NCI-H1048 (cell line): ENCODE measurements at regions not wholly inside any gene's neighbourhood (a gene's known extent, or its start where the extent isn't known, plus 50 kb on each side); places are given as distances from the start of the nearest gene placed in this dataset.
A peak's percentile ranks its signal among the peaks of the same experiment; 100 is the strongest.
"Not testable (repeated sequence)": the region's sequence is repeated elsewhere in the genome, so short reads cannot be mapped to it uniquely, and the experiment has no call there.

ENCODE experiments used
- DNase-seq: peaks from one replicate; lab custom pipeline; 2025; lab: John Stamatoyannopoulos, UW

DNA sequence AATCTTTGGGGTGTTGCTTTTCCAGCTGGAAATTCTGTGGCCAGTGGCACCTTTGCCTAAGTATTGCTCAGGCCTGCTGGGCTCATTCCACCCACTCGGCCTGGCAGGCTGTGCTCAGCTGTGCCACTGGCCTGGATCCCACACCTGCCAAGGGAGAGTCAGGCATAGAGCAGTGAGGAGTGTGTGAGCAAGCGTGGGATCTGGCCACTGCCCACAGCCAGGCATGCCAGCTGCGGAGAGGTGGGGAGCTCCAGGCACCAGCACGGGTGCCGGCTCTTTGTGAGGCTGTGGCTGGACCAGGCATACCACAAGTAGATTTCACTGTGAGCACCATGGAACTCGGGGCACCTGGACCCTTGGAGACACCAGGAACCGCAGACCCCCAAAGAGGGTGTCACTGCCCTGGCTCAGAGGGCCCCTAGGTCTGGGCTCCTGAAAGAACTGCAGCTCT is 118.1 kb upstream of the MAP2 start:
- no peak for DNase-seq

DNA sequence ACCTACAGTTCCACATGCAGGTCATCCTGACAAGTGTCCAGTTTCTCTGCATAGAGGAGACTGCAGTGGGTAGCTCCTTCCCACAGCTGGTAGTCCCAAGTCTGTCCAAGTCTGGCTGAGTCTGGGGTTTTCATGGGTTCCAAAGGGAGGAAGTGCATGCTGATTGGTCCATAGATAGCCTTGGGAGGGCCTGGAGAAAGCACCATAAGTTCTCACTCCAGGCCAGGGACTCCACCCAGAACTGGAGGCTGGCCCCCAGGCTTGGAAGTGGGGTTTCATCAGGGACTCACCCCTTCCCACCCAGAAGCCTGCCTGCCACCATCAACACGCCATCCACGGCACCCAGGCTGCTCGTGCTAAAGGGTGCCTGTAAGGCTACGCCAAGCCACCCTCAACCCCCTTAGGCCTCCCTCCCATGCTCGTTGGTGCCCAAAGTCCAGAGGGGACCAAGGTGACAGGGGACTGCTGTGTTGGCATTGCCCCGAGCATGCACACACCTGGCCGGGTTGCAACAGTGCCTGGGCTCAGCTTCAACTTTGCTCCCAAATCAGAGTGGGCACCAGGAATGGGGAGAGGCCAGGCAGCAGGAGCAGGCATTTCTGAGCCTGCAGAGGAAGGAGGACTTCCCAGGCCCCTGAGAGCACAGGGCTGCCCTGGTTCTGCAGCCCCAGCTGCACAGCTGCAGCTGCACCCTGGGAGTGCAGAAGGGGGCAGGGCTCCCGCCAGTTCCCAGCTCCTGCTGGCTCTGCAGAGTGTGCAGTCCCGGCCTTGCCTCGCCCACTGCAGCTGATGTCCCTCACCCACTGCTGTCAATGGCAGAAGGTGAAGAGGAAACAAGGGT is 116.5 kb upstream of the MAP2 start:
- no peak for DNase-seq

DNA sequence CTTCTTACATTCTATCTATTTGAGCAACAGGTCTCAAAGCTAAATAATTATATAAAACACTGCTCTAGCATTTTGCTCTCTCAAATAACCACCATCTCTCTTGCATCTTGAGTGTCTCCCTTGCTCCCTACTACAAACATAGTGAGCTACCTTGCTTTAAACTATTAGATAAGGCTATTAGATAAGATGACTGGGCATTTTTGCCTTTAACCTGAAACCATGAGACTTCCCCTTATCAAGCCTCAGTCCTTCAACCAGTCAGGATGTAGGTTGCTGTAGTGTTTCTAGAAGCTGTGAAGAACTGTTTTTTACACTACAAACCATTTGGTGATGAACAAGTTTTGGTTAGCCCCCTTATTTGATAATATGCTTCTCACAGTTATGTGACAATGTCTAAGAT is 115.4 kb upstream of the MAP2 start:
- no peak for DNase-seq

DNA sequence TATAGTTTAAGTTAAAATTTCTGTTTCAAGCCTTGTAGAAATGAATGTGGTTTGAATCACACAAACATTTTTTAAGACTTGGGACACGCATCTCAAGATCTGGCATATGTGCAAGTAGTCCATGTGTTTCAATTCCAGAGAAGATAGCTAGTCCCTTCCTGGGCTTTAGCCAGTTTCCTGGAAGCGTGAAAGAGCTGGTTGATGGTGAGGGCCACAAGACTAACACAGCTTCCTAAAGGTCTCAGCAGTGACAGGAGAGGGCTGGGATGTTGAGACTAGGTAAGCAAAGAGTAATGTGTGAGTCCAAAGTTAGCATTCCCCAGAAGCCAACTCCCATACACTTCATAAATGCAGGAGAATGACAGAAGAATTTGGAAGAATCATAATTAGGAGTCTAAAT is 111.9 kb upstream of the MAP2 start:
- no peak for DNase-seq

DNA sequence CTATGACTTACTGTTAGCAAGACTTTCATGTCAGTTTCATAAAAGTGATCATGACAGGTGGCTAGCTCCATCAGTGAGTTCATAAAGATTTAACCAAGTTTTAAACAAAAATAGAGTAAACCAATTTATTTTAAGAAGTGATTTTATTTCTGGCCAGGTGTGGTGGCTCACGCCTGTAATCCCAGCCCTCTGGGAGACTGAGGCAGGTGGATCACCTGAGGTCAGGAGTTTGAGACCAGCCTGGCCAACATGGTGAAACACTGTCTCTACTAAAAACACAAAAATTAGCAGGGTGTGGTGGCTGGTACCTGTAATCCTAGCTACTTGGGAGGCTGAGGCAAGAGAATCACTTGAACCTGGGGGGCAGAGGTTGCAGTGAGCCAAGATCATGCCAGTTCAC is 111.4 kb upstream of the MAP2 start:
- not testable (repeated sequence) for DNase-seq

DNA sequence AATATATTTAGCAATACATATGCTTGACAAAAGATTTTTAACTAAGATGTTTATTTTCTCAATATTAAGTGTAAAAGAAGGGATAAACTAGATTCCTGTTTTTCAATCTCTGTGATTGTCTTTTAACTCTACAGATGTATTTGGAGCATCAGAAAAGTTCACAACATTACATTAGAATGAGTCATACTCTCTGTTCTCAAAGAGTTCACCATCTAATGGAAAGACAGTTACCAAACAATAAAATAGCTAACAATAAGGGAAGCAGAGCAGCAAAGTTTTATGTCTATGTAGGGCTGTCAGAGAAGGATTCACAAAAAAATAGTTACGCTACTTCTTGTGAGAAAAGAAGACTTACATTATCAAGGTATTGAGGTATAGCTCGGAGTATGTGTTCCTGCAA is 109.2 kb upstream of the MAP2 start:
- DNase-seq = no peak

DNA sequence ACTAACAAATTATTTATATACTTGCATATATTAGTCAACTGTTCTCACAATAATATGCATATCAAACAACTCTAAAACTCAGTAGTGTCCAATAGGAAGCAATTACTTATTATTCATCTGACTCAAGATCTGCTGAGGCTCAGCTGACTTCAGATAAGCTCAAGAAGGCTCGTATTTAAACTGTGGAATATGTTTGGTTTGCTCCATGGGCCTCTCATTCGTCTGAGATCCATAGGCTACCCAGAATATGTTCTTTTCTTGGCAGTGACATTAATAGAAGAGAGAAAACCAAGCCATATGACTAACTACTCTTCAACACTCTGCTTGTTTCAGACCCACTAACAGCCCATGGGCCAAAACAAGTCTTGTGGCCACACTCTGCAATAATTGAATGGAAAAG is 107.7 kb upstream of the MAP2 start:
- DNase-seq = no peak

DNA sequence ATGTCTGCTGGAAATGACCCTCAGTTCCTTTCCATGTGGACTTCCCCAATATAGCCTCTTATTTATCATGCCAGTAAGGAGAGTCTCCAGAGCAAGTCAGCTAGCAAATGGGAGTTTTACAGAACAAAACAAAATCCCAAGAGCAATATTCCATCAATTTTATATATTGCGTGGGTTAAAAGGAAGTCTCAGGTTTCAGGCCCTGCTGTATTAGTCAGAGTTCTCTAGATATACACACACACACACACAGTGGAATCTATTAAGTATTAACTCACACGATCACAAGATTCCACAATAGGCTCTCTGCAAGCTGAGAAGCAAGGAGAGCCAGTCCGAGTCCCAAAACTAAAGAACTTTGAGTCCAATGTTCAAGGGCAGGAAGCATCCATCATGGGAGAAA is 102.8 kb upstream of the MAP2 start:
- no peak for DNase-seq

DNA sequence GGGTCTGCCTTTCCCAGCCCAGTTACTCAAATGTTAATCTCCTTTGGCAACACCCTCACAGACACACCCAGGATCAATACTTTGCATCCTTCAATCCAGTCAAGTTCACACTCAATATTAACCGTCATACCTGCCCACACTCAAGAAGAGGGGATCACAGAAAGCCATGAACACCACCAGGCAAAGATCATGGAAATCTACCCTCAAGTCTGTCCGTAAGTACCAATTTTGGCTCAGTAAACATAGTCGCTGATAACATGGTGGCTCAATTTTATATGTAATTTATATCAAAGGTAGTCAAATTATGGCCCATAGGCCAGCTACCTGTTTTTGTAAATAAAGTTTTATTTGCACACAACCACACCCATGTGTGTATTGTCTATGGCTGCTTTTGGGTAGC is 102.3 kb upstream of the MAP2 start:
- no peak for DNase-seq

DNA sequence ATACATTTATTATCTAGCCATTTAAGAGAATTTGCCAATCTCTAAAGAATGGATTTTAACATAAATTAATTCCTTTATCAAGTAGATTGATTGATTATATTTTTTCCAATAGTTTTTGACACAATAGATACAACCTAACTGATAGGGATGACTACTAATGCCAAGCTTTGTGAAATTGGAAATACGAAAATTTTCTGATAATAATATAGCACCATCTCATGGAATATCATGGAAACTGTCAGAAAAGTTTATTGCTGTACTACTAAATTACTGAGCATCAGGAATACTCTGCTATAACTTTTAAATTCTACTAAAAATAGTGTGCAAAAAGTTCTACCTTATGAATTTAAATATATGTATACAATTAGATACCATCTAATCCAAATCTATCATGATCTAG is 101.8 kb upstream of the MAP2 start:
- DNase-seq = no peak

DNA sequence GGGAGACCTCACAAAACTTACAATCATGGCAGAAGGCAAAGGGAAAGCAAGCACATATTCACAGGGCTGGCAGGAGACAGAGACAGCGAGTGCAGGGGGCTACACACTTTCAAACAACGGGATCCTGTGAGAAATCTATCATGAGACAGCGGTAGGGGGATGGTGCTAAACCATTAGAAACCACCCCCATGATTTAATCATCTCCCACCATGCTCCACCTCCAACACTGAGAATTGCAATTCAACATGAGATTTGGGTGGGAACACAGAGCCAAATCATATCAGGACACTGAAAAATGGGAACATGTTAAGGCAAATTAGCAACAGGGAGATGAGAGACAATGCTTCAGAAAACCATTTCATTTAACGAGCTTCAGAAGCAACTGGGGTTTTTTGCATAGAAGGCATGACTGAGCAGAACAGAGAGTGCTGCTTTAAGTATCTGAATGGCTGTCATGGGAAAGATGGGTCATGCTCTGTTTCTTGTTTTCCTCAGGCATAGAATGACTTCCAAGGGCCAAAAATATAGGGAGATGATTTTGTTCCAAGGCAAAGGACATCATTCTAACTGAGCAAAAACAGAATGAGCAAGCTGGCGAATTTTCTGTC is 100.8 kb upstream of the MAP2 start:
- DNase-seq = no peak

DNA sequence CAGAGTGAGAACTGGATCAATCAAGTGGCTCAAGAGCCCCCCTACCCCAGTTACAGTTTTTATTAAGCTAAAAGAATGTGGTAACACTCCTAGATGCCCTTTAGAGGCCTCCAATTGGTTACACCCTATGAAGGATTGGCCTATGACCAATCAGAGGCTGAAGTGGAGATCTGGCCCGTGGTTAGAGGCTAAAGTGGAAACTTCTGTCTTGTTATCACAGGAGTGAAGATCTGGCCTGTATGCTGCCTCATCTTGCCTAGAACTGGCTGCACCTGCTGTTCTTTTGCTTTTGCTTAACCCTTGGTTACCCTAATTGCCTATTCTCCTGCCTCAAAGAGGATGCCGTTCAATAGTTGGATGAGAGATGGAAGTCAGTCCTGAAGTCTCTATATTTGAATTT is 100.1 kb upstream of the MAP2 start:
- DNase-seq = no peak

DNA sequence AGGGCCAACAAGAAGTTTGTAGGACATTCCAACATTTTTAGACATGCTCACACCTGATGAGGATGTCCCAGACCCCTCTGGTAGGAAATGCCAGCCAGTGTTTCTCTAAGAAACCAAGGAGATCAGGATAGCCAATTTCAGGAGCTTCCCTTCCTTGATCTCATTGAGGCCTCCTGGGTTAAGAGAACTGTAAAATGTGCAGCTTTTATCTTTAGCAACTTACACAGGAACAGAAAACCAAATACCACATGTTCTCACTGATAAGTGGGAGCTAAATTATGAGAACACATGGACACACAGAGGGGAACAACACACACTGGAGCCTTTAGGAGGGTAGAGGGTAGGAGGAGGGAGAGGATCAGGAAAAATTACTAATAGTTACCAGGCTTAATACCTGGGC is 99.6 kb upstream of the MAP2 start:
- DNase-seq = no peak

DNA sequence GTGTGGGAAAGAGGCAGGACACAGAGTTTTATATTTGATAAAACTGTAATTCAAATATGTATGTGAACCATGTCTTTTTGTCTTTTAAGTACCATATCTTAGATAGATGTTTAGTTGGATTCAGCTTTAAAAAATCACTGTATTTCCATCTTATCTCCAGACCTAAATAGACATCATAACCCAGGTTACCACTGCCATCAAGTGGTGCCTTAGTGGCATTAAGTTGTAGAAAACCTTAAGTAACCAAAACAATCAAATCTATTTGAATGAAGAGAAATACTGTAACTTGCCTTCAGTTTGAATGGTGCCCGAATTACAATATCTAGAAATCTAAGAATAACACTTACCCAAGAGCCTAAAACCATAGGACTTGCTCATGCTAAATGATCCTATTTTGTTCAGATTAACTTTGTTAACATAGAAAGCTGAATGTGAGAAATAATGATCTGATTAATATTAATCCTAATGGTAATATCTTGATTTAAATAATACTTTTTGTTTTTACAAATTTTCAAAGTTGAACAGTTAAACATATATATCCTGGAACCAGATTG is 92.5 kb upstream of the MAP2 start:
- no peak for DNase-seq

DNA sequence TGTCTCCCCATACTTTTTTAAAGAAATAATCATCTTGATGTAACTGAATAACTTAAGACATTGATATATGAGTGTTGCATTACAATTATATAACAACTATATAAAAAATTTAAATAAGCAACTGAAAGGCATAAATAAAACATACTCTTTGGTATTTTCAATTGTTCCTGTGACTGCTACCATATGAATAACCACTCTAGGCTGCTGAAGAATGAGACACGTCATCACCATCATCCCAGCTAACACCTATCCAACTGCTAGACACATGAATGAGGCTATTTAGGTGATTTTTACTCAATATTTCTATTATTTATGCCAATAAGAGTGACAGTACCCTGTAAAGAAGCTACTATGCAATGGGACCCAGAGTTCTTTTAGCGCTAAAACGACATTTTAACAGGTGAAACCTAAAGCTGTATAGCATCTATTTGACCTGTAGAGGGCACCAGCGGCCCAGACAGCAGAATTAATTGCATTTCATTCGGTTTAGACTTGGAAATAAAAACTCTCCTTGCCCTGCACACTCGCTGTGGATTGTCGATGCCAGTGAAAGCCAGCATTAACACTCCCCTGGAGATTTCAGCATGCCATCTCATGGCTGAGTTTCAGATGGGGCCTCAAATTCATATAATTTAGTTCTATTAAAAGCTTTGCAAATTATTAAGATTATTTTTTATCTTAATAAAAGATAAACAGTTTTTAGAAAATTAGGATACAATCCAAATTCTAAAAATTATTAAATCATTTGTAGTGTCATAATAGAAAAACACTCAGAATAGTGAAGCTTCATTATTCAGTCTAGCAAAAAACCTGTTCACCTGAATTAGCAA is 89.4 kb upstream of the MAP2 start:
- DNase-seq = peak; percentile 42

DNA sequence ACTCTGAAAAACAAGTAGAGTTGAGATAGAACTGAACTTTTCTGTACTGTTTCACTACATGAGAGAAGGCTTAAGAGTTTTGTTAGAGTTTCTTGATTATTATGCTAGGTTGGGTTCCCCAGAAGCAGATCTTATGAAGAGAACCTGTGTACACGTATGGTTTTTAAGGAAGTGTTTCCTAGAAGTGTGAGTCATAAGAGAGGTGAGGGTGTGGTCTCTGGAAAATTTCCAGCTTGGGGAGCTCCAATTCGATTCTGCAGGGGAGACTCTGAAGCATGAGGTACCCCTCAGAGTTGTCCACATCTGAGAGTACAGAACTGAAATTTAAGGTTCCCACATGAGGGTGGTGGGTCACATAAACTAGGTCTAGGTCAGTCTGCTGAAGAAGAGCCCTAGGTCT is 83.3 kb upstream of the MAP2 start:
- DNase-seq = no peak

DNA sequence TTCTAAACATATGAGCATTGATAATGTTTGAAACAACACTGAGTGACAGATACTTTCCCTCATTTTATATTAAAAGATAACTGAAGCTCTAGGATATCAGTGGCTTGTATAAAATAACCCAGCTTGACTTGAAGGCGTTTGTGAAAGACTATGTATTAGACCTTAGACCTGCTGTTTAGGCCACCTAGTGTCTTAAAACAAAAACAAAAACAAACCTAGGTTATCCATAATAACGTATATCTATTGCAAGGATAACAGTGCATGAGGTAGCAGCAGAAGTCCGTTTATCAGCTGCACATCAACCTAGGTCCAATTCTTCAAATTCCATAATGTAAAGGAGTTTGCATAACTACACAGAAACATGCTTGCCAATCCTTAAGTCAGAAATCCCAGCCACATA is 79.5 kb upstream of the MAP2 start:
- no peak for DNase-seq

DNA sequence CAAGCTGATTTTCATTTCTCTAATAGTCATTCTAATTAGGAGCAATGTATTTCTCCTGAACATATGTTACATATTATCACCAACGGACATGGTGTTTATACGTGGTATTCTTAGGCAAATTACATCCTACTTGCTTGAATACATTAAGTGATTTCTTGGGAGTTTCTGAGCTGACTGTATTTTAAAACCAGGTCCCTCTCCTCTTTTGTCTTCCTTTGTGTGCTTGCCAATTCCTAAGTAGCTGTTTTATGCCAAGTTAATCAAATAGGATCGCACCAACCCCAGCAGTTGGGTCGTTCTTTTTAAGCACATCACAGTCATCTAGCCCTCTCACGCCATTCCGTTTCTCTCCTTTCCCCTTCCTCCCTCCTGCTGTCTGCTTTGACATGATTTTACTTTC is 75.4 kb upstream of the MAP2 start:
- no peak for DNase-seq

DNA sequence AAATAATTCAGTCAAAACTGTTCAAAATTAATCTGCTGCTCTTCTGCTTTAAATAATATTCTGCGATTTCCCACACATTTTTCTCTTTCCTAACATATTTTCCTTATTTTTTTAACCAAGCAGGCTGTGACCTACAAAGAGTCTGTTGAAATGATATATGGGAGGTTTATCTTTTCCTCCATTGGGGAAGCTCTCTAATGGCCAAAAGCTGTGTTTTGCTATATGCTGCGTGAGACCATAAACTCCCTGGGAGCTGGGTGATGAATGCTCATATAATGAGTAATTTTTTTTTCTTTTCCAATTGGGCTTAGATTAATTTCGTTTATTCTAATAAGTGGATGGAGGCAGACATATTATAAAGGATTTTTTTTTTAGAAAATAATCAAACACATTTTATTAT is 72.2 kb upstream of the MAP2 start:
- DNase-seq = no peak

DNA sequence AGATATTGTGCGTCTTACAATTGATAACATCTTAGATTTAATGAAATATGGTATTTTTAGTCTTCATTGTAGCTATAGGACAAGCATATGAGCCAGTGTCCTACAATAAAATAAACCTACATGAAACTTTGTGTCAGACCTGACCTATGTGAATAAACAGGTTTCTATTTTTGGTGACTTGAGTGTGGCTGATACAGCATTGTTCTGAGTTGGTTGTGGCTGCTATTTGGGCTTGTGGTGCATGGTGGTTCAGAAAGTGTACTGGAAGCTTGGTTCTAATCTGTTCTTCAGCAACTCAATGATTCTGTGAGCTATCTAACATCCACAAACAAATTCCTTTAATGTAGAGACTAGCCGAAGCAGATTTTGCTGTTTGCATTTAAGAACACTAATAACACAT is 64.9 kb upstream of the MAP2 start:
- DNase-seq = no peak

DNA sequence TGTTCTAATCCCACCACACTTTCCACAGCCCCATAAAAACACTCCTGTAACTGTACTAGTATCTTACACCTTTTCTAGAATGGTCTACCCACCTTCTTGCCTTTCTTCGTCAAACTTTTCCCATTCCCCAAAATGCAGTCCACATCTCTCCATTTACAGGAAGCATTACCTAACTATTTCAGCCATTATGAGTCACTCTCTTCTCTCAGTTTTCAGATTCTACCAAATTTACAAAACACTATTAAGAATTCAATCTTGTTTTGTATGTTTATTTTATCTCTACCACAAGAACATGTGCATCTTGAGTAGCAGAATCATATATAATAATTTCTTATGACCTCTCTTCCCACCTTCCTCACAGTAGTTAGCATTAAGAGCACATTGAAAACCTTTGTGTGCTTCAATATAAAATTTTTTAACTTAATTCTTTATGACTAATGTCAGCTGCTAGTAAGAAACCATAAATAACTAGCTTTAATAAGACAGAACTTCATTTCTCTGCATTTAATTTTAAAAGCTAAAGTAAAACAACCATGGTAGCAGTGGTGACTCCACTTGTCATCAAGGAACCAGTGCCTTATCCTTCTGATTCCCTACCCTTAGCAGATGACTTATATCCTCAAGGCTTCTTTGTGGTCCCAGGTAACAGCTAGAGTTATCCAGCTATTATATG is 56.6 kb upstream of the MAP2 start:
- DNase-seq = no peak

DNA sequence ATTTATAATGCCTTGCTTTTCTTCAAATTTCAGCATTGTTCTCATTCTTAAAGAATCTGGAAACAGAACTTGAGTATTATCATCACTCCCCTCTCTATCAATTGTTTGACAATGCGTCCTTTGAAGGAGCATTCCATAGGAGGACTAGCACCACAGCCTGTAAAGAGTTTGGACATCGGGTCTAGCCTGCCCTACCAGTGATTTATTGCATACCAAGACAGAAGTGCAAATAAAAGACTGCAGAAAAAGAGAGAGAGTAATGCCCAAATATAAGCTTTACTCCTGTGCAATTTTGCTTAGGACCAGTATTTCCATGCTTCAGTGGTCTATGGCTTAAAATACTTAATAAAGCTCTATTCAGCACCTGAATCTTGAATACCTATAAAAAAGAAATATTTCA is 55.4 kb upstream of the MAP2 start:
- DNase-seq = no peak
